ENCODE measurements at regions not wholly inside any gene's neighbourhood (a gene's known extent, or its start where the extent isn't known, plus 50 kb on each side); places are given as distances from the start of the nearest gene placed in this dataset.

DNA sequence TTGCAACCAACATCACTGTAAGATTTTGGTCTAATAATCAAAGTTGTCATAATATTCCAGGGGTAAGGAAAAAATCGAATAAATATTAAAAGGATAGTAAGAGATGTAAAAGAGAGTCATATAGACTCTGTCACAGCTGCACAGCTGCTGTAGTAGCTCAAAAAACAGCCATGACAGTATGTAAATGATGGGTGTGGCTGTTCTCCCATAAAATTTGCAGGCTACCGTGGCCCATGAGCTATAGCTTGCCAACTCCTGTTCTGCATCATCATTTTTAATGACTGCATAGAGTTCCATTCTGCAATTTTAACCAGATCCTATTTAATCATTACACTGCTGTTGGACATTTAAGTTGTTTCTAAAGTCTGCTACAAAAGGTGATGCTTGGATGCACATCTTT lies 450.5 kb upstream of the MPDZ start:
- Histone ChIP-seq H3K9ac (ENCODE audit: low read depth, low read length) (no peak overlapping the region), H3K4me1 (ENCODE audit: control insufficient read depth, insufficient read depth, low read length) (no peaks in the 10 kb centered on the region), H3K4me3 (ENCODE audit: low read depth, low read length) (no peak overlapping the region), H3K27ac (ENCODE audit: low read depth, low read length) (no peak overlapping the region), H3K9me3 (ENCODE audit: control insufficient read depth, insufficient read depth, low read length) (no peaks in the 10 kb centered on the region), H3K36me3 (ENCODE audit: control insufficient read depth, insufficient read depth, low read length) (no peaks in the 10 kb centered on the region), H3K27me3 (ENCODE audit: control insufficient read depth, insufficient read depth, low read length) (no peaks in the 10 kb centered on the region)

DNA sequence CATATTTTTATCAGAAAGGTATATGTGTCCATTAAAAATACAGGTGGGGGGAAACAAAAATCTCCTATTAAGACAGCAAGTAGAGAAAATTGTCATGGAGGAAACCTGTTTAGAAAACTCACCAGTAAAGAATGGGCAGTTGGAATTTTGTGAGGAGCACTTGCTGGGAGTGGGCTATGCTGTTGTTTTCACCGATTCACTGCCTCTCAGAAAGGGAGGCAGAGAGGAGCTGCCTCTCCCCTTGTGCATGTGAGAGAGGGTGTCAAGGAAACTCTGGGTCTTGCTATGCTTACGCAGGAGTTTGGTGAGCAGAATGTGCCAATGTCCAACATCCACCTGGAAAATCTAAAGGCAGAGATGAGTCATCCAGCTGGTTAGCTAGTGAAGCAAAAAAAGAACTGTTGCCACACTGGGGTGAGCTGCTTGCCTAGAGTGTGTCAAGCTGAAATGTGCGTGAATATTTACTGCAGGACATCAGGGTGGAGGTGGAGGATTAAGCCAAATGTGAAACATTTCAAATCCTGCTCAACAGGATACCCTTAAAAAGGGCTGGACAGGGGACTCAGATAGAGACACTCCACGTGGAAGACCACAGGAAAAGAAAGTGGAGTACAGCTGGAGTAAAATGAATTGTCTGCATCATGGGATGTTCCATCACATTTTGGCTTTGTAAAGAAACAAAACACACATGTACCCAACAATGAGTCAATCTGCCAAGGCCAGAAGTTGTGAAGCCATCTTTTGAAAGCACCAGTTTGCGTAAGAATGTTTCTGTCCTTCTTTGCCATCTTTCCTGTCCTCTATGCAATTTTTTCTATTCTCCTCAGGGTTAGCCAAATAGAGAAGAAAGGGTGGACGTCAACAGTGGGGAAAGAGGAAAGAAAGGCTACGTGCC lies 449.7 kb upstream of the MPDZ start:
- no peaks in the 10 kb centered on the region for H3K36me3 ChIP-seq (ENCODE audit: control insufficient read depth, insufficient read depth, low read length)
- H3K27me3 ChIP-seq (ENCODE audit: control insufficient read depth, insufficient read depth, low read length), result no peaks in the 10 kb centered on the region
- H3K4me1 ChIP-seq (ENCODE audit: control insufficient read depth, insufficient read depth, low read length), result no peaks in the 10 kb centered on the region
- H3K9ac ChIP-seq (ENCODE audit: low read depth, low read length), result no peak overlapping the region
- no peak overlapping the region for H3K4me3 ChIP-seq (ENCODE audit: low read depth, low read length)
- no peak overlapping the region for H3K27ac ChIP-seq (ENCODE audit: low read depth, low read length)
- no peaks in the 10 kb centered on the region for H3K9me3 ChIP-seq (ENCODE audit: control insufficient read depth, insufficient read depth, low read length)

DNA sequence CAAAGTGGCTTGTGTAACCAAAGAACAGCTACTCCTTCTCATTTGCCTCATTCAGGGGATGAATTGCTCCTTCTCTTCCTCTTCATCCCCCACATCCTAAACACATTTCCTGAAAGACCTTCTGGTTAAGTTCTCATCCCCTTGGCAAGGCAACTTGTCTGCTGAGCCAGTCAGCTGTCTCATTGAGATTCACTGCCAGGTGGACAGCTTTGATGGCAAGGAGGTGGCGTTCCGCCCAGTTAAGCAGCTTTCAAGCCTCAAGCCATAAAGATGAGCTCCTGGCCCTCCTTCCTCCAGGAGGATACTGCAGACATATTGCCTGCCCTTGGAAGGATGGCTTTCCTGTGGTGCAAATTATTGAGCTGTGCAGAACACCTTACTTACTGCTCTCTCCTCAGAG lies 448.6 kb upstream of the MPDZ start:
- Histone ChIP-seq H3K4me3 (ENCODE audit: low read depth, low read length) (no peak overlapping the region), H3K27me3 (ENCODE audit: control insufficient read depth, insufficient read depth, low read length) (no peaks in the 10 kb centered on the region), H3K4me1 (ENCODE audit: control insufficient read depth, insufficient read depth, low read length) (no peaks in the 10 kb centered on the region), H3K36me3 (ENCODE audit: control insufficient read depth, insufficient read depth, low read length) (no peaks in the 10 kb centered on the region), H3K9me3 (ENCODE audit: control insufficient read depth, insufficient read depth, low read length) (no peaks in the 10 kb centered on the region), H3K27ac (ENCODE audit: low read depth, low read length) (no peak overlapping the region), H3K9ac (ENCODE audit: low read depth, low read length) (no peak overlapping the region)

DNA sequence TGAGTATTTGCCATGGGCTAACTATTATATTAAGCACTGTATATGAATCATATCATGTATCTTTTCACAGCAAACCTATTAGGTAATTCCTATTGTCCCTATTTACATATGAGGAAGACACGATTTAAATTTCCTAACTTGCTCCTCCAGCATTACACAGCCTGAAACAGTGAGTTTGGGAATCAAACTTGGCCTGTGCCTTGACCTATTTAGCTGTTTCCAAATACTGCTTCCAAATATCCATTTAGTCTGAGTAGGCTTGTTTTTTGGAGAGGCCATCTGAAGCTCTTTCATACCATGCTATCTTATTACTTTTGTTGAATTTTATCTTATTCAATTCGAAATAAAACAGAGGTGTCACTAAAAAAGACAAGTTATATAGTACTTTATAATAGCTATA lies 447.3 kb upstream of the MPDZ start:
- Histone ChIP-seq H3K4me1 (ENCODE audit: control insufficient read depth, insufficient read depth, low read length) (no peaks in the 10 kb centered on the region), H3K9ac (ENCODE audit: low read depth, low read length) (no peak overlapping the region), H3K36me3 (ENCODE audit: control insufficient read depth, insufficient read depth, low read length) (no peaks in the 10 kb centered on the region), H3K27ac (ENCODE audit: low read depth, low read length) (no peak overlapping the region), H3K4me3 (ENCODE audit: low read depth, low read length) (no peak overlapping the region), H3K9me3 (ENCODE audit: control insufficient read depth, insufficient read depth, low read length) (no peaks in the 10 kb centered on the region), H3K27me3 (ENCODE audit: control insufficient read depth, insufficient read depth, low read length) (no peaks in the 10 kb centered on the region)

DNA sequence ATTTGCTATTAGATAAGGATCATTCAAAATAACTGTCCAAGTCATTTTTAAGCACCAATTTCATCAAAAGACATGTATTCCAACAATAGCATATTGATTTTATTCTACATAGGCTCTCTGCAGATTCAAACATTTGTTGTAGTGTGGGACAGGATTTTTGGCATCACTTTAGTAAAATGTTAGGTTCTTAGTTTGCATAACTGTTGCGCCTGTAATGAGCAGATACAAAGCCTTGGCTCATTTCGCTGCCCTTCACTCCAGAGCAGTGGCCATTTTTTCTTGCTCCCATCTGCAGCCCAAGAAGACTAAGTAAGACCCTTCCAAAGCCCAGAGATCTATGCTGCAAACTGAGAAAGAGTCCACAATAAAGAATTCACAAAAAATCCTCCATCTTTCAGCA lies 446.0 kb upstream of the MPDZ start:
- H3K9me3 ChIP-seq (ENCODE audit: control insufficient read depth, insufficient read depth, low read length), result no peaks in the 10 kb centered on the region
- H3K4me1 ChIP-seq (ENCODE audit: control insufficient read depth, insufficient read depth, low read length), result no peaks in the 10 kb centered on the region
- no peak overlapping the region for H3K9ac ChIP-seq (ENCODE audit: low read depth, low read length)
- no peak overlapping the region for H3K27ac ChIP-seq (ENCODE audit: low read depth, low read length)
- no peak overlapping the region for H3K4me3 ChIP-seq (ENCODE audit: low read depth, low read length)
- no peaks in the 10 kb centered on the region for H3K36me3 ChIP-seq (ENCODE audit: control insufficient read depth, insufficient read depth, low read length)
- no peaks in the 10 kb centered on the region for H3K27me3 ChIP-seq (ENCODE audit: control insufficient read depth, insufficient read depth, low read length)

DNA sequence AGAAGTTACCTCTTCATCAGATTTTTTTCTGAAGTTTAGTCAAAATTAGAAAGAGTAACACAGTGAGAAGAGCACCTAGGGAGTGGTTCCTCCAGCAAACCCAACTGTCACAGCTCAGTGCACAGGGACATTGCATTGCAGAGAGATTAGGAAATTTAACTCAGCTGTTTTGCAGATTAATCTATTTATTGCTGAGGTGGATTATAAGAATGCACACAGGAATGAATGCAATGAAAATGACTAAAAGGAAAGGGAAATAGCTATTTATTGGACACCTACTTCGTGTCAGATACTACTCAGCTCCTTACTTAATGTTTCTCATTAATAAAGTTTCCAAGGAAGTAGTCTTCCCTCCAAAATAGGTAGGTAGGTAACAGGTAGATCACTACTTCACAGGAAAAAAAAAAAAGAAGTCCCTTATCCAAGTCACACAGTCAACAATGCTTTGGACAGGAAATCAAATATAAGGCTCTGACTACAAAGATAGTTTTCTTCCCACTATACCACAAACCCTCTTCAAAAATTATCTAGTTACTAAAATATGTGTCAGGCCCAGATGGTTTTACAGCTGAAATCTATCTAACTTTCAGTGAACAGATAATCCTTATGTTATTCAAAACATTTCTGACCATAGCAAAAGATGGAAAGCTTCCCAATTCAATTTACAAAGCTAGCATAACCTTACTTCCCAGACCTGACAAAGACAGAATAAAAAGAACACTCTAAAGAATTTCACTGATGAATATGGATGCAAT lies 442.2 kb upstream of the MPDZ start:
- peaks cover 21% of the 10 kb centered on the region; the same call in 1 of the 2 replicates for H3K4me1 ChIP-seq (ENCODE audit: control insufficient read depth, insufficient read depth, low read length)
- H3K36me3 ChIP-seq (ENCODE audit: control insufficient read depth, insufficient read depth, low read length), result no peaks in the 10 kb centered on the region
- H3K27me3 ChIP-seq (ENCODE audit: control insufficient read depth, insufficient read depth, low read length), result no peaks in the 10 kb centered on the region
- H3K4me3 ChIP-seq (ENCODE audit: low read depth, low read length), result no peak overlapping the region
- no peak overlapping the region for H3K27ac ChIP-seq (ENCODE audit: low read depth, low read length)
- no peaks in the 10 kb centered on the region for H3K9me3 ChIP-seq (ENCODE audit: control insufficient read depth, insufficient read depth, low read length)
- no peak overlapping the region for H3K9ac ChIP-seq (ENCODE audit: low read depth, low read length)

DNA sequence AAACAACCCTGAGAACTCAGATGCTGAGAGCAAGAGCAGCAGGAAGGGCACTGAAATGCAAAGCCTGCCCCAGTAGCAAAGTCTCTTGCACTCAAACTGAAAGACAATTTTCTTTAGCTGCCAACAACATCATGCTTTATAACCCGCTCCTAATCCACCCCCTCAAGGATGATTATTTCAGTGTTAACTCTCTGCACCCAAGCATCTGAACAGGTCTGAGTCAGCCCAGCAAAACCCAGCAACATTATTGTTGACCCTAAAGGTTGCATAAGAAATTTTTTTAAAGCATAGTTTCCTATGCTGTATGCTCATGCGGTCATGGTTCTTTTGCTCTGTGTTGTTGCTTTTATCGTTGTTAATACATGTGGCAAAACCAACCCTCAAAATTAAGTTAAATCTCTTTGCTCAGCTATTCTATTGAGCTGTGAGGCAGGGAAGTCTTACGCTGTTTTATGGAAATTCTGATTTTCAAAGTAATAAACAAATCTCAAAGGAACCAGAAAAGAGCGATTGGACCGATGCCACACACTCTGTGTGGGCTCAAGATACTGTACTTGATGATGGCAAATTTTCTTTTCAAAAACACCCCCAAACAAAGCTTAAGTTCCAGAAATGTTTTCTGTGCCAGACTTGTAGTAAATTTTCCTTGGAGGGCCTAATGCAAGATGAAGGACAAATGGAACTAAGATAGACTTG lies 440.6 kb upstream of the MPDZ start:
- Histone ChIP-seq H3K4me3 (ENCODE audit: low read depth, low read length) (no peak overlapping the region), H3K9ac (ENCODE audit: low read depth, low read length) (no peak overlapping the region), H3K9me3 (ENCODE audit: control insufficient read depth, insufficient read depth, low read length) (no peaks in the 10 kb centered on the region), H3K27ac (ENCODE audit: low read depth, low read length) (no peak overlapping the region), H3K36me3 (ENCODE audit: control insufficient read depth, insufficient read depth, low read length) (no peaks in the 10 kb centered on the region), H3K27me3 (ENCODE audit: control insufficient read depth, insufficient read depth, low read length) (no peaks in the 10 kb centered on the region), H3K4me1 (ENCODE audit: control insufficient read depth, insufficient read depth, low read length) (peaks cover 24% of the 10 kb centered on the region; the same call in 1 of the 2 replicates)

DNA sequence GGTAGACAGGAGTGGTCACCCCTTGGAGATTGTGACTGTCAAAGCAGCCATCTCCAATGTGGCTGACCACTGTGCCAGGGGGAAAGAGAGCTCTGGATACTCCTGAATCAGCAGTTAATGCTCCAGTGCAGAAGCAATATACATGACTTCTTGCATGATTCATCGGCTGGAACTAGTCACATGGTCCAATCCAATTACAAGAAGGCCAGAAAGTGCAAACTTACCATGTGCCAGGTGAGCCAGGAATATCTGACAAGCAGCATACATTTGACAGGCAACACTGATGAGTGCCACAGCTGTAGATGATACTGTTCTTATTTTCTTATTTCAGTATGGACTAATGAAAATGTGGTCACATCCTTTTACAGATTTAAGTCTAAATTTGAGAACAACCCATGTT lies 440.0 kb upstream of the MPDZ start:
- Histone ChIP-seq H3K36me3 (ENCODE audit: control insufficient read depth, insufficient read depth, low read length) (no peaks in the 10 kb centered on the region), H3K4me1 (ENCODE audit: control insufficient read depth, insufficient read depth, low read length) (peaks cover 24% of the 10 kb centered on the region; the same call in 1 of the 2 replicates), H3K27ac (ENCODE audit: low read depth, low read length) (no peak overlapping the region), H3K9ac (ENCODE audit: low read depth, low read length) (no peak overlapping the region), H3K4me3 (ENCODE audit: low read depth, low read length) (no peak overlapping the region), H3K9me3 (ENCODE audit: control insufficient read depth, insufficient read depth, low read length) (no peaks in the 10 kb centered on the region), H3K27me3 (ENCODE audit: control insufficient read depth, insufficient read depth, low read length) (no peaks in the 10 kb centered on the region)

DNA sequence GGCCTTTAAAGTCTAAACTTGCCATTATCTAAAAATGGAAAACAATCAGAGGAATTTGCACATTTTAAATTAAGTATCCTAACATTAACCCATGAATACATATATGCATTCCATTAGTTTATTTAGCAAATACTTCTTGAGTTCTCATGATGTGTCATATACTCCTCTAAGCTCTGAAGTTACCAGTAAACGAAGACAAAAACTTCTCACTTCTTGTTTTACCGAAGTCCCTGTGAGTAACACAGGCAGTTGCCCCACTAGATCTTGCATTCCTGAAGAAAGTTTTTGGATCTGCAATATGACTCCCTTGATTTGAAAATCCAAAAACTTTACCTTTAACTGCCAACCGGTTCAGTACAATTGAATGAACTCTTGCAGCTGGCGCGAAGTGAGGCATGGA lies 439.0 kb upstream of the MPDZ start:
- no peaks in the 10 kb centered on the region for H3K27me3 ChIP-seq (ENCODE audit: control insufficient read depth, insufficient read depth, low read length)
- no peak overlapping the region for H3K4me3 ChIP-seq (ENCODE audit: low read depth, low read length)
- no peak overlapping the region for H3K9ac ChIP-seq (ENCODE audit: low read depth, low read length)
- H3K4me1 ChIP-seq (ENCODE audit: control insufficient read depth, insufficient read depth, low read length), result peaks cover 24% of the 10 kb centered on the region; the same call in 1 of the 2 replicates
- H3K36me3 ChIP-seq (ENCODE audit: control insufficient read depth, insufficient read depth, low read length), result no peaks in the 10 kb centered on the region
- no peak overlapping the region for H3K27ac ChIP-seq (ENCODE audit: low read depth, low read length)
- H3K9me3 ChIP-seq (ENCODE audit: control insufficient read depth, insufficient read depth, low read length), result no peaks in the 10 kb centered on the region

DNA sequence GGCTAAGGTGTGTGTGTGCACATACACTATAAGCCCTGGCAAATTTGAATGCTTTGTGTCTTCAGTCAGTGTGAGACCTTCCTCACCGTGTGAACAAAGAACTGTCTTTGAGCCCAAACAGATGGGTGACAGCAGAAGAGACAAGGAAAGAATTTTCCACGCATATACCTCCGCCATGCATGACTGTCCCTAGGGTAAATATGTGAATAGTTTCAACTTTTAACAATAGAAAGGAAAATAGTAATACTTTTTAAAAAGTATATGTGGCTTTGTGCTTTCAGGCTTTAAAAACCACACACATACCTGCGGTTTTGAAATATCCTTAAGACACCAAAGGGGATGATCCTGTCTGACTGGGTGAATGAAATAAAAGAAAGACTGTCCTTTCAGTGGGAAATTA lies 438.6 kb upstream of the MPDZ start:
- no peak overlapping the region for H3K27ac ChIP-seq (ENCODE audit: low read depth, low read length)
- no peaks in the 10 kb centered on the region for H3K27me3 ChIP-seq (ENCODE audit: control insufficient read depth, insufficient read depth, low read length)
- no peak overlapping the region for H3K4me3 ChIP-seq (ENCODE audit: low read depth, low read length)
- no peaks in the 10 kb centered on the region for H3K36me3 ChIP-seq (ENCODE audit: control insufficient read depth, insufficient read depth, low read length)
- H3K9ac ChIP-seq (ENCODE audit: low read depth, low read length), result no peak overlapping the region
- peaks cover 24% of the 10 kb centered on the region; the same call in 1 of the 2 replicates for H3K4me1 ChIP-seq (ENCODE audit: control insufficient read depth, insufficient read depth, low read length)
- no peaks in the 10 kb centered on the region for H3K9me3 ChIP-seq (ENCODE audit: control insufficient read depth, insufficient read depth, low read length)

All from HUES48 (cell line).